Activated CD4-positive, alpha-beta T cell treated with anti-CD3 and anti-CD28 coated beads, Interleukin-2, amount 10 ng/mL, durations not matched to agents 24 days and 14 days (primary cell): ENCODE measurements at regions not wholly inside any gene's neighbourhood (a gene's known extent, or its start where the extent isn't known, plus 50 kb on each side); places are given as distances from the start of the nearest gene placed in this dataset.
"Not testable (repeated sequence)": the region's sequence is repeated elsewhere in the genome, so short reads cannot be mapped to it uniquely, and the experiment has no call there.

Experiments
- DNase-seq: peaks from one replicate; pipeline ENCODE4 v3.0.0; 2022
- H3K27ac Mint-ChIP-seq: one replicate; pipeline ENCODE4 v1.8.0; 2022; ENCODE audit warnings: mild to moderate bottlenecking, mixed read lengths
- H3K27me3 Mint-ChIP-seq: one replicate; pipeline ENCODE4 v1.8.0; 2022; ENCODE audit warnings: mixed read lengths
- H3K36me3 Mint-ChIP-seq: one replicate; pipeline ENCODE4 v1.8.0; 2022; ENCODE audit warnings: low read depth, mild to moderate bottlenecking, mixed read lengths
- H3K4me1 Mint-ChIP-seq: one replicate; pipeline ENCODE4 v1.8.0; 2021; ENCODE audit warnings: mixed read lengths
- H3K4me3 Mint-ChIP-seq: one replicate; pipeline ENCODE4 v1.8.0; 2022; ENCODE audit warnings: mild to moderate bottlenecking, moderate library complexity, mixed read lengths
- H3K9me3 Mint-ChIP-seq: one replicate; pipeline ENCODE4 v1.8.0; 2021; ENCODE audit warnings: mixed read lengths
- intact Hi-C: fragments of 100-400 bp; cut with micrococcal nuclease; formaldehyde crosslinking; loops from one replicate; pipeline ENCODE4 v1.15.1; 2023

DNA sequence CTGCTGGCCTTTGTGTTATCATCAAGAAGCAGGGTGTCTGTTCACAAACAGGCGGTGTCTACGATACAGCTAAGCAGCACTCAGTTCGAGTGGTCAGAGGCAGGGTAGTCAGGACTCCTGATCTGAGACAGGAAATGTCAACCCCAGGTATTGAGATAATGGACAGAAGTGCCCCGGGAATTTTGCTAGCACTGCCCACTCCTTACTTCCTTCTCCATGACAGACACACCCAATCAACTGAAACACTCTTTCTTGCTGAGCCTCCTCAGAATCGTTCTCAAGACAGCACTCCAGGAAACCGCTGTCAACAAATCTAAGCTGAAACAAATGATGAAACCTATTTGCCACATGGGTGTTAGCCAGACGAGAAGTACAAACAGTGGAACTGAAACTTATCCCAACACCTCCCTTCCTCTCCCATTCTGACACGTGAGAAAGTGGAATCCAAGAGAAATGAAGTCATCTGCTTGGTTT is 109.3 kb downstream of the GTF2IRD2B start:
- H3K27ac Mint-ChIP-seq, H3K27me3 Mint-ChIP-seq, H3K4me3 Mint-ChIP-seq, intact Hi-C loops, H3K36me3 Mint-ChIP-seq, H3K9me3 Mint-ChIP-seq, DNase-seq, H3K4me1 Mint-ChIP-seq: not testable (repeated sequence)

DNA sequence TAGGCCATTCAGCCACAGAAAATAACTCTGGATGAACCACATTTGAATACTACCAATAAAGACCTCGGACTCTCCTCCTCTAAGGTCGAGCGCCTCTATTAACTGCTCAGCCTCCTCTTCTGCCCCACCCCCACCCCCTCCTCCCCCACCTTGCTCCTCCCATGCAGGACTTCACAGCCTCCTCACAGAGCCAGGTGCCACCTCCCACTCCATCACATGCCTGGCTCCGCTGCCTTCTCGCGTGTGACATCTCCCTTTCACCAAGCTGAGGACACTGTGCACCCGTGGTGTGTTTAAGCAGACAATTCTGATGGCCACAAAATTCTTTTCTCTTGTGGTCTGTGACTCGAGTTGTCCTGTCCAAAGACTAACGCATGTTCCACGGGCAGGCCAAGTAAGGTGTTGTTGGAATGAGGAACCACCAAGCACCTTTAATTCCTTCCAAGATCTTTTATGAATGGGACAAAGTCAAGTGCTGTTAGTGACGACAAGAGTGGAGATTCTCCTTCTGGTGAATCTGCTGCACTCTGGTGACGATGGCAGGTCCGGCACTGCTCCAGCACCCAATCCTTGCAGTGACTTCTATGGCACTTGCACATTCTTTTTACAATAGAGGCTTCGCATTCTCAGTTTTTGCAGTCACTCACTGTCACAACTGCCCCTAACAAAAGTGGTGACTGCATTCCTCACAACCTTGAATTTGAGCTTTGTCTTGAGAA is 113.1 kb downstream of the GTF2IRD2B start:
- H3K4me1 Mint-ChIP-seq, H3K27me3 Mint-ChIP-seq, H3K4me3 Mint-ChIP-seq, H3K36me3 Mint-ChIP-seq, intact Hi-C loops, DNase-seq, H3K27ac Mint-ChIP-seq, H3K9me3 Mint-ChIP-seq: not testable (repeated sequence)

DNA sequence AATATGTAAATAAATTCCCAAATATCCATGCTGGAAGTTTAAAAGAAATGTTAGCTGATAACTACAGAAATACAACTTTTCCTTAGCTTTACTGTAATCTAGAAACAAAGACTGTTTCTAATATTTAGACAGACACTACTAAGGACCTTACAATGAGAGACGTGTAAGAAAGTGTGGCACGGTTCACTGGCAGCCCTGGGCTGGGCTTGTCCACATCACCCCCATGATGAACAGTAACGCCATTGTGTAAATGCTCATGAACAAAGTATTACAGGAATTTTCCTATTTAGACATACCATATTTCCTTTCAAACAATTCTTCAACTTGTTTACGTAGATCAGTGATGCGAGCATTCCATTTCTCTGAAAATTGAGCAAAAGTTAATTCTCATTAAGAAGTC is 123.1 kb downstream of the GTF2IRD2B start:
- H3K27ac Mint-ChIP-seq, H3K4me1 Mint-ChIP-seq, intact Hi-C loops, H3K9me3 Mint-ChIP-seq, H3K4me3 Mint-ChIP-seq, H3K27me3 Mint-ChIP-seq, H3K36me3 Mint-ChIP-seq, DNase-seq: not testable (repeated sequence)

DNA sequence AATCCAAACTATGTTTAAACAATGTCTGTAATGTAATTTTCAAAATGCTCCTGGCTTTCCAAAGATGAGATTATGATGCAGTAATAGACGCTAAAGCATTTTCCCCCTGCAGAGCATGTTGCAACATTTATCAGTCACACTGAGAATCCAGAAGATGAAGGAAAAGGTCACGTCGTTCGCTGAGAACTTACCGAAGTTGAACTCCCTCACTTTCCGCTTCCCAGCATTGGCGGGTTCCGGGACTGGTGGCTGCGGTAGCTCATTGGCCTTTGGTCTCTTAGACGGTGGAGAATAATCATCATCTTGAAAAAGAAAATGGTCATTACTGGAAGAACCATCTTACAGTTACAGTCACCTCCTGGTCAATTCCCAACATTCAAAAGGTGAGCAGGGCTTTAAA is 124.6 kb downstream of the GTF2IRD2B start:
- intact Hi-C loops, H3K4me1 Mint-ChIP-seq, H3K36me3 Mint-ChIP-seq, DNase-seq, H3K9me3 Mint-ChIP-seq, H3K27ac Mint-ChIP-seq, H3K27me3 Mint-ChIP-seq, H3K4me3 Mint-ChIP-seq: not testable (repeated sequence)

DNA sequence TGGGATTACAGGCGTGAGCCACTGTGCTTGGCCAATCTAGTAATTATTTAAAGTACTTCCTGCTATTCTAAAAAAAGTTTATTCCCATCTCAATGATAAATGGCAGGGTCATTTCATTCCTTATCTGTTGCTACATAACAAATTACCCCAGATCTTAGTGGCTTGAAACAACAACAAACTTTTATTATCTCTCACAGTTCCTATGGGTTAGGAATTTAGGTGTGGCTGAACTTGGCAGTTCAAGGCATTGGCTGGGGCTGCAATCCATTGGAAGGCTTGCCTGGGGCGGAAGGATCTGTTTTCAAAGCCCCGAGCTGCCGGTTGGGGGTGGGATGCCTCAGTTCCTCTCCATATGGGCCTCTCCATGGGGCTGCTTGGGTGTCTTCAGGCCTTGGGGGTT is 133.7 kb downstream of the GTF2IRD2B start:
- H3K4me3 Mint-ChIP-seq, DNase-seq, H3K27me3 Mint-ChIP-seq, H3K9me3 Mint-ChIP-seq, H3K4me1 Mint-ChIP-seq, H3K36me3 Mint-ChIP-seq, H3K27ac Mint-ChIP-seq, intact Hi-C loops: not testable (repeated sequence)

DNA sequence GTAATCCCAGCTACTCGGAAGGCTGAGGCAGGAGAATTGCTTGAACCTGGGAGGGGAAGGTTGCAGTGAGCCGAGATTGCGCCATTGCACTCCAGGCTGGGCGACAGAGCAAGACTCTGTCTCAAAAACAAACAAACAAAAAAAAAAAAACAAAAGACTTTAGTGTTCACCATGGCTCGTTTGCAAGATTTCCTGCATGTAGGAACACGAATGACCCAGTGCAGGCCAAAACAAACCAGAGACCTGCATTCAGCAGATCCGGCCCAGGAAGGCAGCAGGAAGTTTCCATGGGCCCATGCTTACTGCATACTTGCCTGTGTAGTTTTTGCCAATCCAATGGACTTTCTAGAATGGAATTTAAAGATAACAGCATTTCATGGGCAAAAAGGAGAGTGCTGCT is 137.2 kb downstream of the GTF2IRD2B start:
- H3K36me3 Mint-ChIP-seq, H3K9me3 Mint-ChIP-seq, H3K27me3 Mint-ChIP-seq, DNase-seq, H3K27ac Mint-ChIP-seq, H3K4me3 Mint-ChIP-seq, intact Hi-C loops, H3K4me1 Mint-ChIP-seq: not testable (repeated sequence)

DNA sequence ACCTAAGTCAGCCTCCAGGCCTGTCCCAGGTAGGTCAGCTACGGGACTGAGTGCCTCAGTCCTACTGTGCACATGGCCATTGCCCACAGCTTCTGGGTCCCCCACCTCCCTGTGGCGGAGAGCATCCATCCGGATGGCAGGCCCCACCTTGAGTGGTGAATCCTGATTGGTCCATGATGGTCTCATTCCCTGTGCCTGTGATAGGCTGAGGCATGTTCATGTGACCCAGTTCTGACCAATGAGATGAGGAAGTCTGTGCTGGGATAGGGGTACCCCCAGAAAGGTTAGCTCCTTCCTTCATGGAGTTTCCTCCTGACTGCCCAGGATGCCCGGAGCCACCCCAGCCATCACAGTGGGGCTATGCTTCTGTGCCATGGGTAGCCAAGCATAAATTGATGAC is 138.2 kb downstream of the GTF2IRD2B start:
- H3K4me3 Mint-ChIP-seq, H3K4me1 Mint-ChIP-seq, H3K9me3 Mint-ChIP-seq, H3K36me3 Mint-ChIP-seq, H3K27ac Mint-ChIP-seq, intact Hi-C loops, DNase-seq, H3K27me3 Mint-ChIP-seq: not testable (repeated sequence)

DNA sequence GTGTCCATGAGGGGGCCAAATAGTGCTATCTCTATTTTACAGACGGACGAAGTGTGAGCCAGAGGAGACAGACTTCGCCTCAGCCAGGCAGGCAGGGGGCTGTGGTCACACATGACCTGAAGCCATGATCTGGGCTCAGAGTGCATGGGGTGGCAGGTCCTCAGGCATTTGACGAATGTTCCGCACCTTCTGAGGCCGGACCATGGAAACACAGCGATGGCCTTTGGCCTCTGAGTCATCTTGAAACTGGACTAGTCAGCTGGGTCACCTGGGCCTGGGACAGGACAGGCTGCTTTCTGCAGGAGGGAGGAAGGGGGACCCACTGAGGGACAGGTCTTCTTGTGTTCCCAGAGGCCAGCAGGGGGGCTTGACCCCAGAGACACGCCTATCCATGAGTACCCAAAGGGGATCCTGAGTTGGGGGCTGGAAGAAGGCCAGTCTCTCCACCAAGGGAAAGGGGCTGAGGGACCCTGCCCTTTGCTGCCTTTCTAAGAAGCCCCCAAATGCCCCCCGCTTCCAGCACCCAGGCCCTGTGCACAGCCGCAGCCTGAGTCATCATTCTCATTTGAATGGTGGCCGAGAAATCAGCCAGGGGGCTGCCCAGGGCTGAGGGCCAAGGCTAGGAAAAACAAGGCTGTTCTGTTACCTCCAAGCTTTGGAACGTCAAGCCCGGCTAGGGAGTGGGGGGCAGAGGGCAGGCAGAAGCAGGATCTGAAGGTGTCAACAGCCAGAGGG is 142.9 kb downstream of the GTF2IRD2B start:
- H3K4me3 Mint-ChIP-seq, H3K9me3 Mint-ChIP-seq, H3K4me1 Mint-ChIP-seq, intact Hi-C loops, DNase-seq, H3K27ac Mint-ChIP-seq, H3K27me3 Mint-ChIP-seq, H3K36me3 Mint-ChIP-seq: not testable (repeated sequence)

DNA sequence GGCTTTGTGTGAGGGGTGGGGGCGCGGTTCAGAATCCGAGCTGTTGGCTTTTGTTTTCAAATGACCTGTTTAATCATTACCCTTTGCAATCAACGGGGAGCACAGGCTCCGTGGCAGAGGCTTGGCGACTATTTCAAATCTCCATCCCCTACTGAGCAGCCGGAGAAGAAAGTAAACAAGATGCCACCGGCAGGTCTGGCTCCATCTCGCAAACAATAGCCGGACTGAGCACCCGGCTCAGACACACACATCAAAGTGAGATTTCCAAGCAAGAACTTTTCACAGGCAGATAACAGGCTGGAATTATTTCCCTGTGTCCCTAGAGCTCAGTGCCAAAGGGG is 143.4 kb downstream of the GTF2IRD2B start:
- H3K4me3 Mint-ChIP-seq, H3K9me3 Mint-ChIP-seq, H3K27me3 Mint-ChIP-seq, H3K27ac Mint-ChIP-seq, H3K36me3 Mint-ChIP-seq, intact Hi-C loops, H3K4me1 Mint-ChIP-seq, DNase-seq: not testable (repeated sequence)

DNA sequence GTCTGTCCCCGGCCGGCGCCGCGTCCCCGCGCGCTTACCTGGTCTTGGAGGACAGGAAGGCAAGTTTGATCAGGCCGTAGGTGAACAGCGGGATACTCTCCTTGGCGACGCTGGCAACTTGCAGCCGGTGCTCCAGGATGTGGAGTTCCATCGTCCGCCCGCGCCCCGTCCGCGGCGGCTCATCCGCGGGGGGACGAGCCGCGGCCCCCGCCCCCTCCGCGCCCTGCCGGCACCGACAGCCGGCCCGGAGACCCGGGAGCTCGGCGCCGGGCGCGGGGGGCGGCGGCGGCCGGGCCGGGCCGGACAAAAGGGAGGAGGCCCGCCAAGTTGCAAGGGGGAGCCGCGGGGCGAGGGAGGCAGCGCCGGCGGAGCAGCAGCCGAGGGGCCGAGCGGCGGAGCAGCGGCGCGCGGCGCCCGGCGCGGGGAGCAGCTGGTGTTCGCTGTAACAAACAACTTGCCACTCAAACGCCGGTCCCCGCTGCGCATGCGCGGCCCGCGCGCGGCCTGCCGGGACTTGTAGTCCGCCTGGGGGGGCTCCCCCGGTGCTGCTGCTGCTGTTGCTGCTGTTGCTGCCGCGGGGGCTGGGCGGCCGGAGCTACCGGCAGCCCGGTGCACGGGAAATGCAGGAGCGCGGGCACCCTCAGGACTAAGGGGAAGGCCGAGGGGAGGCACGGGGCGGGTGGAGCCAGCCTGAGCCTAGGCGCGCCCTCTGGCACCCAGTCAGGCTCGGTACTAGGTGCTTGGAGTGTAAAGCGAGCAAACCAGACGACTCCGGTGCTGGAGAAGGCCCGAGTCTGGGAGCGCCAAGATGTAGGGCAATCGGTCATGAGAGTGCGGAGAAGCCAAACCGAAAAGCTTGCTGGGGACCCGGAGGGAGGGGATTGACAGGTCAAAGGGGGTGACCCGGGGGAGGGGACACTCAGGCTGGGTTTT is 145.1 kb downstream of the GTF2IRD2B start:
- H3K27ac Mint-ChIP-seq, H3K36me3 Mint-ChIP-seq, intact Hi-C loops, H3K27me3 Mint-ChIP-seq, H3K9me3 Mint-ChIP-seq, H3K4me1 Mint-ChIP-seq: not testable (repeated sequence)
- H3K4me3 Mint-ChIP-seq, result peak overlapping the region; percentile 54
- DNase-seq, result peak; percentile 91

DNA sequence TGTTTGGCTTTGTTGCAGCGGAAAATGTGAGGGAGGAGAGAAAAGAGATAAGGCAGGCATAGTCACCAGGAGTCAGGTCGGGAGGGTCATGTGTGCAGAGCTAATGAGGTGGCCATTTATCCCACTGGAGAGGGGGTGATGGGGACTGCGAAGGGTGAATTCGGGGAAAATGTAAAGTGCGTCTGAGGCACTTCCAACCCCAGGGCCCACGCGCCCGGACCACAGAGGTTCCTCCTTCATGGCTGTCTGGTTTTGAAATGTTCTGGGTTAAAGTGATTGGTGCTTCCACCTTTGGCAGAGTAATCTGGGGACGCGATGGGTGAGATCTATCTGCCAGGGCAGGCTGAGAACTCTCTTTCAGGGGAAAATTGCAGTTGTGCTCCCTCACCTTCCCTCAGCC is 145.9 kb downstream of the GTF2IRD2B start:
- H3K27ac Mint-ChIP-seq, H3K36me3 Mint-ChIP-seq, intact Hi-C loops, H3K4me1 Mint-ChIP-seq, H3K9me3 Mint-ChIP-seq, DNase-seq, H3K27me3 Mint-ChIP-seq, H3K4me3 Mint-ChIP-seq: not testable (repeated sequence)

DNA sequence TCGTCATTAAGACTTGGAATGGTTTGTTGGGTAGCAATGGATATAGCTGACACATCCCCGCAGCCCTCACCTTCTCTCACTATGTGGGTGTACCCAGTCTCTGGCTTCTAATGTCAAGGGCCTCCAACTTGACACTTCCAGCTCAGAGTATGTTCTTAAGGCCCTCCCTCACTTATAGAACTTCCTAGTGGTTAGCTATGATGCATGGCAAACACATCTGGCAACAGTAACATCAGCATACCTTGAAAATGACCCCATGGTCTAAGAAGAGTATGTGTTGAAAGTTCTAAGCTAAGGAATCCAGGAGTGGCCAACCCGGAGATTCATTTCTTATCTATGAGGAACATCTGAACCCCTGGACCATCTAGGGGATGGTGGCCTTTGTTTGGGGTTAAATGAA is 151.2 kb downstream of the GTF2IRD2B start:
- H3K27ac Mint-ChIP-seq, H3K4me3 Mint-ChIP-seq, intact Hi-C loops: not testable (repeated sequence)

DNA sequence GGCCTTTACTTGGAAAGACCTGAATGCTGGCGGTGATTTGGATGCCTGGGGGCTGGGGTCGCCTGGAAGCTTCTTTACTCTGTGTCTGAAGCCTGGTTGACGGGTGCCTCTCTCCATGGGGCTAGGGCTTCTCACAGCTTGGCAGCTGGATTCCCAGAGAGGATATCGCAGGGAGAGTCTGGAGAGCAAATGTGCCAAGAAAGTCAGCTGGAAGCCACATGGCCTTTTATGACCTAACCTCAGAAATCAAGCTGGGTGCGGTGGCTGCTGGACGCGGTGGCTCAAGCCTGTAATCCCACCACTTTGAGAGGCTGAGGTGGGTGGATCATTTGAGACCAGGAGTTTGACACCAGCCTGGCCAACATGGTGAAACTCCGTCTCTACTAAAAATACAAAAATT is 147.2 kb upstream of the TRIM73 start:
- DNase-seq, H3K27ac Mint-ChIP-seq, H3K4me1 Mint-ChIP-seq, H3K36me3 Mint-ChIP-seq, H3K27me3 Mint-ChIP-seq, H3K4me3 Mint-ChIP-seq, H3K9me3 Mint-ChIP-seq, intact Hi-C loops: not testable (repeated sequence)

More for the DNA sequence above, 151.2 kb downstream of the GTF2IRD2B start:
- H3K4me1 Mint-ChIP-seq, H3K9me3 Mint-ChIP-seq, DNase-seq, H3K27me3 Mint-ChIP-seq, H3K36me3 Mint-ChIP-seq: not testable (repeated sequence)

DNA sequence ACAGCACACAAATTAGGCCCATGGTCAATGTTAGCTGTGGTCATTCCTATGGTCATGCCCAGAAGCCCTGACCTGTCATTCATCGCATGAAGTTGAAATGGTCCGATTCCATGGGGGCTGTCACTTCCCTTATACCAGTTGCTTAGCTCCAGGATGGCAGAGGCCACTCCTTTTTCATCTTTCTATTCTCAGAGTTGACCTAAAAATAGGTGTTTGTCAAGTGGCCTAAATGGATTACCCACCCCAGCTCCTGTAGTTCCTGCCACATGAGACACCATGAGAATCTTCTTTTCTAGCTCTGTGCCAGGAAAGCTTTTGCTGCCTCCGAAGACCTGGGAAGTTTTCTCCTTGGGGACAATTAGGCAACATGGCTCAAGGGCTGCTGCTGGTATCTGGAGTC is 141.2 kb upstream of the TRIM73 start:
- H3K27me3 Mint-ChIP-seq, H3K36me3 Mint-ChIP-seq, H3K4me3 Mint-ChIP-seq, H3K9me3 Mint-ChIP-seq, DNase-seq, intact Hi-C loops, H3K27ac Mint-ChIP-seq, H3K4me1 Mint-ChIP-seq: not testable (repeated sequence)
